DMS53 (cell line): ENCODE measurements at regions not wholly inside any gene's neighbourhood (a gene's known extent, or its start where the extent isn't known, plus 50 kb on each side); places are given as distances from the start of the nearest gene placed in this dataset.
A peak's percentile ranks its signal among the peaks of the same experiment; 100 is the strongest.
"Not testable (repeated sequence)": the region's sequence is repeated elsewhere in the genome, so short reads cannot be mapped to it uniquely, and the experiment has no call there.

Experiments
- DNase-seq: peaks from one replicate; lab custom pipeline; 2025; lab: John Stamatoyannopoulos, UW

- DNase-seq = no peak
These were observed 170.2 kb downstream of the RGS9 start for GRCh38 chr17:65307081-65307960.

GRCh38 chr17:65305778-65306177 is 168.6 kb downstream of the RGS9 start:
- no peak for DNase-seq

- DNase-seq = no peak
These were observed 167.9 kb downstream of the RGS9 start for GRCh38 chr17:65305116-65305515.

GRCh38 chr17:65301882-65302281 is 164.7 kb downstream of the RGS9 start:
- peak; percentile 25 for DNase-seq

- DNase-seq = no peak
These were observed 164.0 kb downstream of the RGS9 start for GRCh38 chr17:65301184-65301583.

GRCh38 chr17:65297916-65298315 is 160.7 kb downstream of the RGS9 start:
- DNase-seq = no peak

GRCh38 chr17:65297384-65297783 is 160.2 kb downstream of the RGS9 start:
- no peak for DNase-seq

- DNase-seq = peak; percentile 80
These were observed 157.1 kb downstream of the RGS9 start for GRCh38 chr17:65294181-65294719.

GRCh38 chr17:65293584-65294180 is 156.5 kb downstream of the RGS9 start:
- DNase-seq = no peak

- DNase-seq = no peak
These were observed 155.3 kb downstream of the RGS9 start for GRCh38 chr17:65292430-65292829.

GRCh38 chr17:65291301-65291700 is 154.1 kb downstream of the RGS9 start:
- not testable (repeated sequence) for DNase-seq

GRCh38 chr17:65290616-65291015 is 153.4 kb downstream of the RGS9 start:
- DNase-seq = no peak

GRCh38 chr17:65290056-65290455 is 152.9 kb downstream of the RGS9 start:
- DNase-seq = no peak

- no peak for DNase-seq
These were observed 149.9 kb downstream of the RGS9 start for GRCh38 chr17:65287040-65287439.

GRCh38 chr17:65283704-65284103 is 146.5 kb downstream of the RGS9 start:
- no peak for DNase-seq

- DNase-seq = peak; percentile 32
These were observed 142.3 kb downstream of the RGS9 start for GRCh38 chr17:65279456-65279855.

- DNase-seq = no peak
These were observed 141.6 kb downstream of the RGS9 start for GRCh38 chr17:65278820-65279184.

GRCh38 chr17:65278050-65278819 is 141.1 kb downstream of the RGS9 start:
- DNase-seq = peak; percentile 72

GRCh38 chr17:65277576-65277975 is 140.4 kb downstream of the RGS9 start:
- DNase-seq = no peak
